Neutrophil (primary cell): ENCODE measurements at regions not wholly inside any gene's neighbourhood (a gene's known extent, or its start where the extent isn't known, plus 50 kb on each side); places are given as distances from the start of the nearest gene placed in this dataset.

ENCODE experiments used
- H3K27ac ChIP-seq: fragments of 200-600 bp; sonication (generic); 2 replicates; pipeline ENCODE4 v1.5.1; 2016; ENCODE audit warnings: mild to moderate bottlenecking, moderate library complexity
- H3K27me3 ChIP-seq: fragments of 200-600 bp; sonication (generic); 2 replicates; pipeline ENCODE4 v1.6.0; 2016; ENCODE audit warnings: mild to moderate bottlenecking
- H3K36me3 ChIP-seq: fragments of 200-600 bp; sonication (generic); 2 replicates; pipeline ENCODE4 v1.5.1; 2017
- H3K4me1 ChIP-seq, 2 experiments: fragments of 200-600 bp in 1 of 2; sonication (generic) in 1 of 2; 1 replicate in 1 of 2; 2 replicates in 1 of 2; pipeline versions ENCODE4 v1.5.1 to v1.6.1; 2013 to 2016; ENCODE audit warnings: low read depth in 1 of 2, low read length in 1 of 2, mild to moderate bottlenecking in 1 of 2, moderate library complexity in 1 of 2; ENCODE audit not compliant: control insufficient read depth in 1 of 2, insufficient read depth in 1 of 2
- H3K4me3 ChIP-seq, 2 experiments: fragments of 200-600 bp in 1 of 2; sonication (generic) in 1 of 2; 1 replicate in 1 of 2; 2 replicates in 1 of 2; pipeline ENCODE4 v1.5.1; 2013 to 2016; ENCODE audit warnings: low read depth in 1 of 2, low read length in 1 of 2, mild to moderate bottlenecking in 1 of 2, moderate library complexity in 1 of 2
- H3K9me3 ChIP-seq: fragments of 200-600 bp; sonication (generic); 2 replicates; pipeline ENCODE4 v1.5.1; 2016
- TF ChIP-seq, protein P1 (sequence below): fragments of 200-600 bp; sonication (generic); IDR thresholded peaks from 2 replicates; pipeline ENCODE4 v1.5.1; 2016; ENCODE audit warnings: antibody characterized with exemption

DNA sequence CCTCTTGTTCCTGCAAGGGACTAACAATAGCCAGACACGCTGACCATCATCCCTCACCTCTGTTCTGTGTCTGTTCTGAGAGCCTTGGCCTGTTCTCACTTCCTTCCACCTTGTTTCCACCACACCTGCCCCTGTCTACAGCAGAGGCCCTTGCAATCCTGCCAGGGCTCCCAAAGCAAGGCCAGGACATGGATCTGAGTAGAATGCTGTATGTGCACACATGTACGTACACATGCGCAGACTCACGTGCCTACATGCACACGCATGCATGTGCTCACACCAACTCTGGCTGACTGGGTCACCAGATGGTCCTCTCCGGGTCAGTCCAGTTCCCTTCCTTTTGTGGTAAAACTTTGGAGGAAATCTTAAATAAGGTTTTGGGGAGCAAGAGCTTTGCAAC is 133.0 kb upstream of the C14orf180 start:
- H3K9me3 ChIP-seq = no peaks in the 10 kb centered on the region
- no peak overlapping the region for H3K4me3 ChIP-seq
- H3K27me3 ChIP-seq = no peaks in the 10 kb centered on the region
- H3K4me1 ChIP-seq = no peaks in the 10 kb centered on the region
- no peak overlapping the region for H3K27ac ChIP-seq
- H3K36me3 ChIP-seq = no peaks in the 10 kb centered on the region
- TF ChIP-seq, protein P1, sequence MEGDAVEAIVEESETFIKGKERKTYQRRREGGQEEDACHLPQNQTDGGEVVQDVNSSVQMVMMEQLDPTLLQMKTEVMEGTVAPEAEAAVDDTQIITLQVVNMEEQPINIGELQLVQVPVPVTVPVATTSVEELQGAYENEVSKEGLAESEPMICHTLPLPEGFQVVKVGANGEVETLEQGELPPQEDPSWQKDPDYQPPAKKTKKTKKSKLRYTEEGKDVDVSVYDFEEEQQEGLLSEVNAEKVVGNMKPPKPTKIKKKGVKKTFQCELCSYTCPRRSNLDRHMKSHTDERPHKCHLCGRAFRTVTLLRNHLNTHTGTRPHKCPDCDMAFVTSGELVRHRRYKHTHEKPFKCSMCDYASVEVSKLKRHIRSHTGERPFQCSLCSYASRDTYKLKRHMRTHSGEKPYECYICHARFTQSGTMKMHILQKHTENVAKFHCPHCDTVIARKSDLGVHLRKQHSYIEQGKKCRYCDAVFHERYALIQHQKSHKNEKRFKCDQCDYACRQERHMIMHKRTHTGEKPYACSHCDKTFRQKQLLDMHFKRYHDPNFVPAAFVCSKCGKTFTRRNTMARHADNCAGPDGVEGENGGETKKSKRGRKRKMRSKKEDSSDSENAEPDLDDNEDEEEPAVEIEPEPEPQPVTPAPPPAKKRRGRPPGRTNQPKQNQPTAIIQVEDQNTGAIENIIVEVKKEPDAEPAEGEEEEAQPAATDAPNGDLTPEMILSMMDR = no peak

DNA sequence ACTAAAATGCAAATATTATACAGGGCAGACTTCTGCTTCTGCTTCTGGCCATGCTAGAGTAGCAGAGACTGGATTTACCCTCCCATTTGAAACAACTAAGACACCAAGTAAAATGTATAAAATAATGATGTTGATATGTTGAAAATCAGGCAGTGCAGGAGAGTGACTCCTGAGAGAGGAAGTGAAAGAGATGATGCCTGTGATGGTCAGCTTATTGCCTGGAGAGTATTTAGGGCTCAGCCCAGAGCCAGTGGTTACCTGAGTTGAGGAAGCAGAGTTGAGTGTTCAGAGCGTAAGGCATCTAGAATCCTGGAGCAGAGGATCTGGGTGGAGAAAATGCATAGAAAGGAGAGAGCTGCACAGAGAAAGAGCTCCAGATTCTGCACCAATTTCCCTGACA is 131.8 kb upstream of the C14orf180 start:
- H3K27ac ChIP-seq = no peak overlapping the region
- no peaks in the 10 kb centered on the region for H3K27me3 ChIP-seq
- no peaks in the 10 kb centered on the region for H3K36me3 ChIP-seq
- no peaks in the 10 kb centered on the region for H3K4me1 ChIP-seq
- no peaks in the 10 kb centered on the region for H3K9me3 ChIP-seq
- H3K4me3 ChIP-seq = no peak overlapping the region
- TF ChIP-seq, protein P1 = no peak

DNA sequence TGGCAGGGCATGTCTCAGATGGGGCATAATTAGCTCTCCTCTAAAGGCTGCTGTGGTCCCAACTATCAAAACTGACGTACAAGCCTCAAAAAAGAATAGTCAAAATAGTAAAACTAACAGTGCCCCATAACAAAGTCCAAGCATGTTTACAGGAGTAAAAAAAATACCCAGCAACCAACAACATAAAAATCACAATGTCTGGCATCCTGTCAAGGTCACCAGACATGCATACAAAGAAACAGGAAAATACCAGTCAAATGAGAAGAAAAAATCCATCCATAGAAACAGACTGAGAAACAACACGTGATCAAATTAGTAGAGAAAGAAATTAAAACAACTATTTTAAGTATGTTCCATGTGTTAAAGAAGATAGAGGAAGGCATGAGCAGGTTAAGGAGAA is 131.2 kb upstream of the C14orf180 start:
- Histone ChIP-seq H3K27ac (no peak overlapping the region), H3K9me3 (no peaks in the 10 kb centered on the region), H3K36me3 (no peaks in the 10 kb centered on the region), H3K4me1 (no peaks in the 10 kb centered on the region), H3K27me3 (no peaks in the 10 kb centered on the region), H3K4me3 (no peak overlapping the region)
- TF ChIP-seq, protein P1 = no peak

DNA sequence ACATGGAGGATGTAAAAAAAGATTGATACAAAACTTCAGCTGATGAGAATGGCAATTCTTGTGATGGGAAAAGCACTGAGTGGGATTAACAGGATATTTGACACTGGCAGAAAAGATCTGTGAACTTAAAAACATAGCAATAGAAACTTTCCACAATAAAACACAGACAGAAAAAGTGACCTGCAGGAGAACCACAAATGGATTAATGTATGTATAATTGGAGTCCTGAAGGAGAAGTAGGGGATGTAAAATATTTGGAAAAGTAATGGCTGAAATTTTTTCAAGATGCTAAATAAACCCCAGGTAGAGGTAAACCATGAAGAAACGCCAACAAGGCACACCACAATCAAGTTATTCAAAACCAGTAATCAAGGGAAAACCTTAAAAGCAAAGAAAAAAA is 130.8 kb upstream of the C14orf180 start:
- Histone ChIP-seq H3K4me1 (no peaks in the 10 kb centered on the region), H3K9me3 (no peaks in the 10 kb centered on the region), H3K27ac (no peak overlapping the region), H3K4me3 (no peak overlapping the region), H3K36me3 (no peaks in the 10 kb centered on the region), H3K27me3 (no peaks in the 10 kb centered on the region)
- TF ChIP-seq, protein P1 = no peak

DNA sequence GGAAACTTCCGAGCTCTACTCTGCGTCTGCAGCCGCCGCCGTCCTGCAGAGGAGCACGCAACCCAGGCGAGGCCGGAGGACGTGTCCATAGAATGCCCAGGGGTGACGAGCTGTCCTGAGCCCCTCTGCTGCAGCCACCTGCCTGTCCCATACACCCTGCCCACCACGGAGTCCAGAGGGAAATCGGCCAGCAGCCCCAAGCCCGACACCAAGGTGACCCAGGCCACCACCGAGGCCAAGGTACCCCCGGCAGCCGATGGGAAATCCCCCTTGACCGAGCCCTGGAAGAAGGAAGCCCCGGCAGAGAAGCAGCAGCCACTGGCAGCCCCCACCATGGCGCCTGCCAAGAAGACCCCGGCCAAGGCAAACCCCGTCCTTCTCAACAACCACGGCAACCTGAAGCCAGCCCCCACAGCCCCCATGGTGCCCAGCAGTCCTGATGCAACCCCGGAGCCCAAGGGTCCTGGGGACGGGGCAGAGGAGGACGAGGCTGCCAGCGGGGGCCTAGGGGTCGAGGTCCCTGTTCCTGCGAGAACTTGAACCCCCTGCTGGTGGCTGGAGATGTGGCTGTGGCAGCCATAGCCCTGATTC is 128.7 kb upstream of the C14orf180 start:
- H3K27ac ChIP-seq = no peak overlapping the region
- H3K27me3 ChIP-seq = peaks cover 8% of the 10 kb centered on the region
- no peak overlapping the region for H3K4me3 ChIP-seq
- H3K4me1 ChIP-seq = no peaks in the 10 kb centered on the region
- no peaks in the 10 kb centered on the region for H3K9me3 ChIP-seq
- TF ChIP-seq, protein P1 = no peak
- no peaks in the 10 kb centered on the region for H3K36me3 ChIP-seq

DNA sequence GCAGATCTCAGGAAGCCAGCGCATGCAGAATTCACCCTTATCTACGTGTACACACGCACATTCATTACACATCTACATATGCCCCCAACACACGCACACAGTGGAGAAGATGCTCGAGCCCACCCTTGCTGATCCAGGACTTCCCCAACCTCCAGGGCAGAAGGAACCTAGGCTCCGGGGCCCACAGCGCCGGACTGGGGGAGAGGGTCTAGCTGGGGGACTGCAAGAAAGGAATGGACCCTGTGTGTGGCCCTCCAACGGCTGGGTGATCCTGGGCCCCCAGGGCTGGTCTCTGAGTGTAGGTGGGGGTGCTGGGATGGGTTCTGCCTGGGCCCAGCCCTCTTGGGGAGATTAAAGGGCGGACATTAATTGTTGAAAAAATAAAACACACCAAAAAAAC is 128.1 kb upstream of the C14orf180 start:
- no peak overlapping the region for H3K27ac ChIP-seq
- TF ChIP-seq, protein P1 = no peak
- no peak overlapping the region for H3K4me3 ChIP-seq
- no peaks in the 10 kb centered on the region for H3K9me3 ChIP-seq
- peaks cover 12% of the 10 kb centered on the region for H3K27me3 ChIP-seq
- no peaks in the 10 kb centered on the region for H3K36me3 ChIP-seq
- no peaks in the 10 kb centered on the region for H3K4me1 ChIP-seq
